ENCODE measurements at regions not wholly inside any gene's neighbourhood (a gene's known extent, or its start where the extent isn't known, plus 50 kb on each side); places are given as distances from the start of the nearest gene placed in this dataset.

- H3K27ac ChIP-seq (ENCODE audit: low read depth in 2 of 2, low read length in 1 of 2), result no peak overlapping the region
- H3K4me3 ChIP-seq (ENCODE audit: low read depth in 2 of 2, low read length in 1 of 2), result no peak overlapping the region
- no peaks in the 10 kb centered on the region for H3K9me3 ChIP-seq
- no peaks in the 10 kb centered on the region; the same call in 1 of the 2 replicates for H3K9me2 ChIP-seq
- H3F3A ChIP-seq (replicated peaks; ENCODE audit: insufficient read depth), result no peaks in the 10 kb centered on the region
- no peak for TF ChIP-seq RFX5 (IDR thresholded peaks at IDR 0.05; ENCODE audit: low read length)
- TF ChIP-seq USF2 (IDR thresholded peaks at IDR 0.05; ENCODE audit: borderline replicate concordance, low read depth, low read length), result no peak
- no peak for TF ChIP-seq MEF2A (IDR thresholded peaks at IDR 0.05; ENCODE audit: borderline replicate concordance, low read depth)
- no peak for TF ChIP-seq FOXJ3 (CRISPR knock-in tag; IDR thresholded peaks at IDR 0.05)
- no peak for TF ChIP-seq SIN3A (IDR thresholded peaks at IDR 0.05; ENCODE audit: borderline replicate concordance, low read depth, low read length)
- TF ChIP-seq TAF1 (IDR thresholded peaks at IDR 0.05; ENCODE audit: borderline replicate concordance, low read depth, low read length), result no peak
- no peak for TF ChIP-seq NFIC (IDR thresholded peaks at IDR 0.05; ENCODE audit: borderline replicate concordance)
- TF ChIP-seq ELF1 (IDR thresholded peaks at IDR 0.05), result no peak
- TF ChIP-seq EZH2phosphoT487 (IDR thresholded peaks at IDR 0.05; ENCODE audit: borderline replicate concordance, low read depth), result no peak
- TF ChIP-seq TCF12 (IDR thresholded peaks at IDR 0.05), result no peak
- no peak for TF ChIP-seq RXRA (IDR thresholded peaks at IDR 0.05; ENCODE audit: borderline replicate concordance, low read depth)
- no peak for TF ChIP-seq MXI1 (IDR thresholded peaks at IDR 0.05; ENCODE audit: low read depth, low read length)
- TF ChIP-seq TEAD4 (IDR thresholded peaks at IDR 0.05; ENCODE audit: borderline replicate concordance, insufficient read depth), result no peak
- TF ChIP-seq FOXM1 (IDR thresholded peaks at IDR 0.05; ENCODE audit: low read depth), result no peak
- no peak for TF ChIP-seq SMC3 (IDR thresholded peaks at IDR 0.05; ENCODE audit: low read depth, low read length)
- TF ChIP-seq, protein P1, sequence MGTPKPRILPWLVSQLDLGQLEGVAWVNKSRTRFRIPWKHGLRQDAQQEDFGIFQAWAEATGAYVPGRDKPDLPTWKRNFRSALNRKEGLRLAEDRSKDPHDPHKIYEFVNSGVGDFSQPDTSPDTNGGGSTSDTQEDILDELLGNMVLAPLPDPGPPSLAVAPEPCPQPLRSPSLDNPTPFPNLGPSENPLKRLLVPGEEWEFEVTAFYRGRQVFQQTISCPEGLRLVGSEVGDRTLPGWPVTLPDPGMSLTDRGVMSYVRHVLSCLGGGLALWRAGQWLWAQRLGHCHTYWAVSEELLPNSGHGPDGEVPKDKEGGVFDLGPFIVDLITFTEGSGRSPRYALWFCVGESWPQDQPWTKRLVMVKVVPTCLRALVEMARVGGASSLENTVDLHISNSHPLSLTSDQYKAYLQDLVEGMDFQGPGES (IDR thresholded peaks at IDR 0.05; ENCODE audit: low read depth, low read length), result no peak
- TF ChIP-seq FOSL2 (IDR thresholded peaks at IDR 0.05; ENCODE audit: borderline replicate concordance, low read depth), result no peak
- TF ChIP-seq GABPA (IDR thresholded peaks at IDR 0.05; ENCODE audit: low read depth), result no peak
- no peak for TF ChIP-seq RCOR1 (IDR thresholded peaks at IDR 0.05; ENCODE audit: low read length)
- no peaks in the 10 kb centered on the region for H4K20me1 ChIP-seq (ENCODE audit: insufficient read depth)
- no peak overlapping the region for H2AFZ ChIP-seq (ENCODE audit: low read depth)
- H3K9ac ChIP-seq, result no peak overlapping the region
- DNase-seq, result no peak
- no peaks in the 10 kb centered on the region for H3K4me1 ChIP-seq (ENCODE audit: control insufficient read depth in 1 of 2, insufficient read depth in 2 of 2, low read depth in 1 of 2, low read length in 1 of 2)
- H3K79me2 ChIP-seq (ENCODE audit: insufficient read depth), result no peaks in the 10 kb centered on the region
- no peak overlapping the region for H3K4me2 ChIP-seq
- CTCF ChIA-PET, result interaction anchor here (0.7 kb wide), 1 partner anchor 35 kb away, joined by 3 read pairs; no protein-coding TSS in a partner anchor
- H3K36me3 ChIP-seq (replicated peaks in 1 of 2; ENCODE audit: control insufficient read depth in 1 of 2, insufficient read depth in 2 of 2, low read length in 1 of 2), result no peaks in the 10 kb centered on the region
- POLR2A ChIA-PET, result no interaction called here
- no peaks in the 10 kb centered on the region for H3K27me3 ChIP-seq (ENCODE audit: insufficient read depth)
- 37% methylated on average over 4 of the region's 5 CpGs for WGBS (ENCODE audit: low lambda C conversion rate)
These were observed 814.0 kb upstream of the NDST4 start for GRCh38 chr4:115927382-115927781.

- Histone ChIP-seq H3K27me3 (ENCODE audit: insufficient read depth) (no peaks in the 10 kb centered on the region), H3K27ac (ENCODE audit: low read depth in 2 of 2, low read length in 1 of 2) (no peak overlapping the region), H3K4me2 (no peak overlapping the region), H3K4me3 (ENCODE audit: low read depth in 2 of 2, low read length in 1 of 2) (no peak overlapping the region), H3K36me3 (replicated peaks in 1 of 2; ENCODE audit: control insufficient read depth in 1 of 2, insufficient read depth in 2 of 2, low read length in 1 of 2) (no peaks in the 10 kb centered on the region), H3K9me3 (no peaks in the 10 kb centered on the region), H3F3A (replicated peaks; ENCODE audit: insufficient read depth) (no peaks in the 10 kb centered on the region), H2AFZ (ENCODE audit: low read depth) (no peak overlapping the region), H3K4me1 (ENCODE audit: control insufficient read depth in 1 of 2, insufficient read depth in 2 of 2, low read depth in 1 of 2, low read length in 1 of 2) (no peaks in the 10 kb centered on the region), H3K79me2 (ENCODE audit: insufficient read depth) (no peaks in the 10 kb centered on the region), H3K9me2 (no peaks in the 10 kb centered on the region), H4K20me1 (ENCODE audit: insufficient read depth) (no peaks in the 10 kb centered on the region), H3K9ac (no peak overlapping the region)
- CTCF ChIA-PET, result interaction anchor here (0.6 kb wide), 1 partner anchor 1968 kb away, joined by 3 read pairs; no protein-coding TSS in a partner anchor
- DNase-seq, result no peak
- WGBS (ENCODE audit: low lambda C conversion rate), result 11% methylated on average over 1 of the region's 1 CpG
- POLR2A ChIA-PET, result no interaction called here
- TF ChIP-seq ELF1 (IDR thresholded peaks at IDR 0.05), result no peak
- TF ChIP-seq TAF1 (IDR thresholded peaks at IDR 0.05; ENCODE audit: borderline replicate concordance, low read depth, low read length), result no peak
- no peak for TF ChIP-seq TEAD4 (IDR thresholded peaks at IDR 0.05; ENCODE audit: borderline replicate concordance, insufficient read depth)
- no peak for TF ChIP-seq RXRA (IDR thresholded peaks at IDR 0.05; ENCODE audit: borderline replicate concordance, low read depth)
- TF ChIP-seq REST (IDR thresholded peaks at IDR 0.05; ENCODE audit: low read depth, low read length), result no peak
- no peak for TF ChIP-seq SIN3A (IDR thresholded peaks at IDR 0.05; ENCODE audit: borderline replicate concordance, low read depth, low read length)
- no peak for TF ChIP-seq MEF2A (IDR thresholded peaks at IDR 0.05; ENCODE audit: borderline replicate concordance, low read depth)
- TF ChIP-seq FOXM1 (IDR thresholded peaks at IDR 0.05; ENCODE audit: low read depth), result no peak
- no peak for TF ChIP-seq RFX5 (IDR thresholded peaks at IDR 0.05; ENCODE audit: low read length)
- TF ChIP-seq TCF12 (IDR thresholded peaks at IDR 0.05), result no peak
- no peak for TF ChIP-seq SMC3 (IDR thresholded peaks at IDR 0.05; ENCODE audit: low read depth, low read length)
These were observed 809.7 kb upstream of the NDST4 start for GRCh38 chr4:115923152-115923551.
